Lower leg skin (tissue), 3 donors: ENCODE measurements at regions not wholly inside any gene's neighbourhood (a gene's known extent, or its start where the extent isn't known, plus 50 kb on each side); places are given as distances from the start of the nearest gene placed in this dataset.

Source experiments
- CTCF ChIP-seq, 3 donors: fragments of 450-650 bp; IDR thresholded peaks; one replicate each; pipeline ENCODE4 v1.5.1; 2016; ENCODE audit warnings: antibody characterized with exemption in 3 of 3, mild to moderate bottlenecking in 3 of 3, moderate library complexity in 2 of 3
- POLR2A ChIP-seq, 2 donors: fragments of 450-650 bp; IDR thresholded peaks; one replicate each; pipeline ENCODE4 v1.6.1; 2016 to 2017; ENCODE audit warnings: antibody characterized with exemption in 2 of 2, mild to moderate bottlenecking in 1 of 2, moderate library complexity in 1 of 2

- no peak for TF ChIP-seq CTCF (IDR thresholded peaks at IDR 0.05)
- no peak for TF ChIP-seq POLR2A (IDR thresholded peaks at IDR 0.05)
Measured at GRCh38 chr2:56012221-56012765, 88.7 kb upstream of the EFEMP1 start.
